ENCODE measurements at regions not wholly inside any gene's neighbourhood (a gene's known extent, or its start where the extent isn't known, plus 50 kb on each side); places are given as distances from the start of the nearest gene placed in this dataset.

DNA sequence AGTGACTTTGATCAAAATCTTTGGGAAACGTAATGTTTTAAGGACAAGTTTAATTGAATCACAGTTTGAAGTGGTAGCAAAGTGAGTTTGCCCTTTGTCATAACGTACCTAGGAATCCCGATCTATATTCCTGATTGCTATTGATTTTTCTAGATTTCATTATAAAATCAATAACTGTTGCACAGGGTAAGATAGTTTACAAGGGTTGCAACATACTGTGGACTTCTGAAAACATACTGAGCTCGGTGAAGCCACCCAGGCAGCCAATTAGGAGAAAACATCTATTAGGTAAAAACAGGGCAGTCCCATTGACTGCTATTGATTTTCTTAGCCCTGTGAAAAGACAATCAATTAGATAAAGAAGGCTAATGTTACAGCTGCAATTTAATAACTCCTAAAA, 659.9 kb downstream of the ISL1 start:
- TF ChIP-seq CTCF (IDR thresholded peaks at IDR 0.05) (no peak), POLR2A (IDR thresholded peaks at IDR 0.05) (no peak)

All from thyroid gland (tissue), 4 donors.